MCF 10A (cell line): ENCODE measurements at regions not wholly inside any gene's neighbourhood (a gene's known extent, or its start where the extent isn't known, plus 50 kb on each side); places are given as distances from the start of the nearest gene placed in this dataset.
A peak's percentile ranks its signal among the peaks of the same experiment; 100 is the strongest.

Source experiments
- BruUV-seq: library from RNA; stranded (reverse); fragments of 400-500 nt; replicated peaks from 2 replicates; lab custom pipeline; 2021; lab: Mats Ljungman, UMichigan
- CTCF ChIA-PET: fragments of 300-600 bp; sonication (Branson Sonifier 250); formaldehyde crosslinking; extraction: SDS; loops from one replicate; lab custom pipeline; 2021; ENCODE audit warnings: antibody characterized with exemption, inconsistent platforms; lab: Yijun Ruan, JAX
- POLR2A ChIA-PET: fragments of 300-600, 350-650 bp; sonication (Branson Sonifier 250); formaldehyde crosslinking; extraction: SDS; loops from one replicate; lab custom pipeline; 2020; ENCODE audit warnings: antibody characterized with exemption, inconsistent platforms; lab: Yijun Ruan, JAX
- DNase-seq: peaks from one replicate; pipeline ENCODE4 v3.0.0-alpha.2; 2018; ENCODE audit not compliant: unreplicated experiment
- H3K27ac Mint-ChIP-seq: one replicate; pipeline ENCODE4 v1.8.0; 2022; ENCODE audit warnings: mild to moderate bottlenecking, low read depth, mixed read lengths; ENCODE audit not compliant: unreplicated experiment
- H3K27me3 Mint-ChIP-seq: one replicate; pipeline ENCODE4 v1.8.0; 2022; ENCODE audit warnings: mixed read lengths; ENCODE audit not compliant: insufficient read depth, unreplicated experiment
- H3K36me3 Mint-ChIP-seq: one replicate; pipeline ENCODE4 v1.8.0; 2022; ENCODE audit warnings: mild to moderate bottlenecking, moderate library complexity, mixed read lengths; ENCODE audit not compliant: insufficient read depth, unreplicated experiment
- H3K4me1 Mint-ChIP-seq: one replicate; pipeline ENCODE4 v1.8.0; 2022; ENCODE audit warnings: mixed read lengths; ENCODE audit not compliant: insufficient read depth, unreplicated experiment
- H3K4me3 Mint-ChIP-seq: one replicate; pipeline ENCODE4 v1.8.0; 2022; ENCODE audit warnings: mild to moderate bottlenecking, moderate library complexity, mixed read lengths; ENCODE audit not compliant: unreplicated experiment
- H3K9me3 Mint-ChIP-seq: one replicate; pipeline ENCODE4 v1.8.0; 2022; ENCODE audit warnings: mixed read lengths; ENCODE audit not compliant: unreplicated experiment
- intact Hi-C: fragments of 100-400 bp; cut with micrococcal nuclease; formaldehyde crosslinking; loops from 2 replicates; pipeline ENCODE4 v1.14.1; 2022
- TF ChIP-seq, protein P1 (sequence below): fragments of 200-600 bp; IDR thresholded peaks from one replicate; pipeline ENCODE4 v1.8.0; 2022; ENCODE audit warnings: antibody characterized with exemption, mild to moderate bottlenecking; ENCODE audit not compliant: unreplicated experiment

DNA sequence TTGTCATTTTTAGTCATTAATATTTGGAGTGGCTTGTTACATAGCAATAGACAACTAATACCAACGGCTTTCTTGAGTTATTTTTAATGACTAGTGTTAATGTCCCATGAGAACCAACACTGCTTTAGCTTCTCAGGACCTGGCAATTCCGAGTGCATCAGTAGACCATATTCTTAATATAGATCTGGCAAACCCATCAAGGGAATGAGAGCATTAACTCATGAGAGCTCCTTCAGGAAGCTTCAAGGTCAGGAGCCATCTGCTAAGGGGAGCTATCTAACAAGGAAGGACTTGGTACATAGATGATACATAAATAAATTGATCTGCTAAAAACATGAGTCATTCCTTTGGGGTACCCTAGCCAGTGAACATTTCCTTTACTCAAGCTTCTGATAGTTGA lies 122.6 kb upstream of the EPHA3 start:
- POLR2A ChIA-PET: interaction anchor here (0.5 kb wide), 1 partner anchor 487 kb away, joined by 4 read pairs; no protein-coding TSS in a partner anchor
- H3K27me3 Mint-ChIP-seq: no peaks in the 10 kb centered on the region

DNA sequence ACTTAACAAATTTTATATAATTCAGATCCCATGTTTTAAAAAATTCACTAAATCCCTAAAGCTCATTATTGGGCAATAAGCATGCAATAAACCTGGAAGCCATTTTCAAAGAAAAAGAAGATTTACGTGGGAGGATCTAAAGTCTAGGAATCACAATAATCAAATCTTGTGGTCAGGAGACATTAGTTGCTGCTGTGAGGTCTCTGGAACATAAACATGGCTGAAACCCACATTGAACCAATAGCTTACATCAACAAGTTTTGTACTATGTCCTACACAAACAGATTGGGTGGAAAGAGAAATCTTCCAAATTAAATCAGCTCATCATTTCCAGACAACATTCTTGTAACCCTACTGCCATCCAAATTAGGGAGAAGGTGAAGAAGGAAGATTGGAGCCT lies 121.9 kb upstream of the EPHA3 start:
- intact Hi-C loops: no loop called here
- ChIA-PET POLR2A (interaction anchor here (0.5 to 1.0 kb wide), 3 partner anchors 11 to 1166 kb away, joined by 3 to 4 read pairs (median 3); no protein-coding TSS in a partner anchor), CTCF (interaction anchor here (0.8 to 1.3 kb wide), 3 partner anchors 12 to 766 kb away, joined by 3 read pairs; no protein-coding TSS in a partner anchor)
- BruUV-seq: no TSS peak
- Mint-ChIP-seq H3K4me1 (peaks cover 9% of the 10 kb centered on the region), H3K36me3 (no peaks in the 10 kb centered on the region), H3K9me3 (no peaks in the 10 kb centered on the region), H3K4me3 (no peak overlapping the region), H3K27ac (no peak overlapping the region), H3K27me3 (no peaks in the 10 kb centered on the region)
- DNase-seq: no peak
- TF ChIP-seq, protein P1, sequence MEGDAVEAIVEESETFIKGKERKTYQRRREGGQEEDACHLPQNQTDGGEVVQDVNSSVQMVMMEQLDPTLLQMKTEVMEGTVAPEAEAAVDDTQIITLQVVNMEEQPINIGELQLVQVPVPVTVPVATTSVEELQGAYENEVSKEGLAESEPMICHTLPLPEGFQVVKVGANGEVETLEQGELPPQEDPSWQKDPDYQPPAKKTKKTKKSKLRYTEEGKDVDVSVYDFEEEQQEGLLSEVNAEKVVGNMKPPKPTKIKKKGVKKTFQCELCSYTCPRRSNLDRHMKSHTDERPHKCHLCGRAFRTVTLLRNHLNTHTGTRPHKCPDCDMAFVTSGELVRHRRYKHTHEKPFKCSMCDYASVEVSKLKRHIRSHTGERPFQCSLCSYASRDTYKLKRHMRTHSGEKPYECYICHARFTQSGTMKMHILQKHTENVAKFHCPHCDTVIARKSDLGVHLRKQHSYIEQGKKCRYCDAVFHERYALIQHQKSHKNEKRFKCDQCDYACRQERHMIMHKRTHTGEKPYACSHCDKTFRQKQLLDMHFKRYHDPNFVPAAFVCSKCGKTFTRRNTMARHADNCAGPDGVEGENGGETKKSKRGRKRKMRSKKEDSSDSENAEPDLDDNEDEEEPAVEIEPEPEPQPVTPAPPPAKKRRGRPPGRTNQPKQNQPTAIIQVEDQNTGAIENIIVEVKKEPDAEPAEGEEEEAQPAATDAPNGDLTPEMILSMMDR: no peak

More for the DNA sequence above, 122.6 kb upstream of the EPHA3 start:
- no peak for DNase-seq
- no peaks in the 10 kb centered on the region for H3K36me3 Mint-ChIP-seq
- no peak overlapping the region for H3K4me3 Mint-ChIP-seq
- CTCF ChIA-PET: interaction anchor here (0.8 to 1.1 kb wide), 2 partner anchors 13 to 765 kb away, joined by 3 read pairs; no protein-coding TSS in a partner anchor
- H3K27ac Mint-ChIP-seq: no peak overlapping the region
- no peaks in the 10 kb centered on the region for H3K9me3 Mint-ChIP-seq
- BruUV-seq: no TSS peak
- H3K4me1 Mint-ChIP-seq: peaks cover 9% of the 10 kb centered on the region
- TF ChIP-seq, protein P1: no peak
- intact Hi-C loops: no loop called here

DNA sequence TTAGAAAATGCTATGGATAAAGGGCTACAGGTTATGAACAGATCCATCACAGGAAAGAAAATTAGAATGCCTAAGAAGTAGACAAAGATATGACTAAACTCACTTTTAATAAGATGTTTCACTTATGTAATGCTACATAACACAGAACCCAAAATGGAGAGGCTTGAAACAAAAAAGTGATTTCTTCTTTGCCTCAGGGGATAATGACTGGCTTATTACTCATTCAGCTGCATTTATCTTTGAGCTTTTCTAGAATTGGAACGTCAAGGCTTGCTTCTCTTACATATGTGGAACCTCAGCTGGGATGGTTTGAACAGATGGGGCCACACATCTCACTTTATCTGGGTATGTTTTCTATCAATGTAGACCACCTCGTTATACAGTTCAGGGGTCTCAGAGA lies 120.6 kb upstream of the EPHA3 start:
- H3K9me3 Mint-ChIP-seq: no peaks in the 10 kb centered on the region
- BruUV-seq: no TSS peak
- DNase-seq: peak; percentile 77
- H3K27ac Mint-ChIP-seq: no peak overlapping the region
- peaks cover 16% of the 10 kb centered on the region for H3K4me1 Mint-ChIP-seq
- intact Hi-C loops: no loop called here
- no peaks in the 10 kb centered on the region for H3K27me3 Mint-ChIP-seq
- TF ChIP-seq, protein P1: no peak
- POLR2A ChIA-PET: interaction anchor here (0.9 to 1.0 kb wide), 2 partner anchors 10 to 367 kb away, joined by 3 read pairs; no protein-coding TSS in a partner anchor
- no peak overlapping the region for H3K4me3 Mint-ChIP-seq
- CTCF ChIA-PET: no interaction called here
- H3K36me3 Mint-ChIP-seq: no peaks in the 10 kb centered on the region

DNA sequence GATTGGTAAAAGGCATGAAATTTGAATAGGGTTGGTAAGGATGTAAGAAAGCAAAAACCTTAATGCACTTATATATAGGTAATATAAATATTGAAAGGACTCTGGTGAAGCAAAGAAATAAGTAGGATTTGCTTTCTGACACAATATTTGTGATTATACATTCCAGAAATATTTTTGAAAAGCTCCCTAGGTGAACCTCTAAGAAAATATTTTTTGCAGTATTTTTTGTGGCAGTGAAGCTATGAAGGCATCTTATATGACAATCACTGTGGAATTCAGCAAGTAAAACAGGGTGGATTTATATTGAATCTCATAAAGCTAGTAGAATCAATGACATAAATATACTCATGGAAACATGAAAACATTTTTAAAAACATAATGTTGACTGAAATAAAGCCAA lies 119.6 kb upstream of the EPHA3 start:
- DNase-seq: no peak
- TF ChIP-seq, protein P1: no peak
- H3K27me3 Mint-ChIP-seq: no peaks in the 10 kb centered on the region
- ChIA-PET CTCF (interaction anchor here (0.6 to 2.3 kb wide), 3 partner anchors 10 to 779 kb away, joined by 6 to 9 read pairs (median 6); no protein-coding TSS in a partner anchor), POLR2A (no interaction called here)
- no peaks in the 10 kb centered on the region for H3K36me3 Mint-ChIP-seq
- H3K4me1 Mint-ChIP-seq: peaks cover 16% of the 10 kb centered on the region
- no peak overlapping the region for H3K4me3 Mint-ChIP-seq
- intact Hi-C loops: no loop called here
- no peak overlapping the region for H3K27ac Mint-ChIP-seq
- no TSS peak for BruUV-seq
- no peaks in the 10 kb centered on the region for H3K9me3 Mint-ChIP-seq
